ENCODE measurements at regions not wholly inside any gene's neighbourhood (a gene's known extent, or its start where the extent isn't known, plus 50 kb on each side); places are given as distances from the start of the nearest gene placed in this dataset.

GRCh38 chr2:152875701-152876695 lies 157.6 kb downstream of the ARL6IP6 start:
- no peak for DNase-seq (ENCODE audit: low read depth in 2 of 2)

- no peak for DNase-seq (ENCODE audit: low read depth in 2 of 2)
These were observed 156.5 kb downstream of the ARL6IP6 start for GRCh38 chr2:152874955-152875354.

- no peak for DNase-seq (ENCODE audit: low read depth in 2 of 2)
These were observed 151.8 kb downstream of the ARL6IP6 start for GRCh38 chr2:152870239-152870638.

- DNase-seq (ENCODE audit: low read depth in 2 of 2): no peak
These were observed 149.0 kb downstream of the ARL6IP6 start for GRCh38 chr2:152867397-152867796.

- no peak for DNase-seq (ENCODE audit: low read depth in 2 of 2)
These were observed 146.3 kb downstream of the ARL6IP6 start for GRCh38 chr2:152864601-152865149.

- no peak for DNase-seq (ENCODE audit: low read depth in 2 of 2)
These were observed 145.4 kb downstream of the ARL6IP6 start for GRCh38 chr2:152863826-152864225.

GRCh38 chr2:152861349-152861942 lies 143.0 kb downstream of the ARL6IP6 start:
- DNase-seq (ENCODE audit: low read depth in 2 of 2): no peak

GRCh38 chr2:152858594-152859265 lies 140.3 kb downstream of the ARL6IP6 start:
- DNase-seq (ENCODE audit: low read depth in 2 of 2): no peak

- DNase-seq (ENCODE audit: low read depth in 2 of 2): no peak
These were observed 128.5 kb downstream of the ARL6IP6 start for GRCh38 chr2:152846697-152847470.

- DNase-seq (ENCODE audit: low read depth in 2 of 2): no peak
These were observed 117.3 kb downstream of the ARL6IP6 start for GRCh38 chr2:152835674-152836073.

- no peak for DNase-seq (ENCODE audit: low read depth in 2 of 2)
These were observed 109.5 kb downstream of the ARL6IP6 start for GRCh38 chr2:152827944-152828343.

GRCh38 chr2:152826581-152827279 lies 108.3 kb downstream of the ARL6IP6 start:
- no peak for DNase-seq (ENCODE audit: low read depth in 2 of 2)

- no peak for DNase-seq (ENCODE audit: low read depth in 2 of 2)
These were observed 107.4 kb downstream of the ARL6IP6 start for GRCh38 chr2:152825834-152826233.

- no peak for DNase-seq (ENCODE audit: low read depth in 2 of 2)
These were observed 105.5 kb downstream of the ARL6IP6 start for GRCh38 chr2:152823905-152824304.

- DNase-seq (ENCODE audit: low read depth in 2 of 2): no peak
These were observed 104.3 kb downstream of the ARL6IP6 start for GRCh38 chr2:152822676-152823075.

GRCh38 chr2:152820048-152820447 lies 101.6 kb downstream of the ARL6IP6 start:
- DNase-seq (ENCODE audit: low read depth in 2 of 2): no peak

GRCh38 chr2:152815634-152816257 lies 97.3 kb downstream of the ARL6IP6 start:
- no peak for DNase-seq (ENCODE audit: low read depth in 2 of 2)

- DNase-seq (ENCODE audit: low read depth in 2 of 2): no peak
These were observed 96.1 kb downstream of the ARL6IP6 start for GRCh38 chr2:152814475-152815030.

GRCh38 chr2:152813351-152813750 lies 94.9 kb downstream of the ARL6IP6 start:
- DNase-seq (ENCODE audit: low read depth in 2 of 2): no peak
